ENCODE measurements at regions not wholly inside any gene's neighbourhood (a gene's known extent, or its start where the extent isn't known, plus 50 kb on each side); places are given as distances from the start of the nearest gene placed in this dataset.

GRCh38 chr19:31528261-31528660 is 179.0 kb upstream of the TSHZ3 start:
- no peaks in the 10 kb centered on the region for H3K9me2 ChIP-seq (ENCODE audit: insufficient read depth, low read length)
- POLR2A ChIA-PET, result no interaction called here
- intact Hi-C loops (cut with micrococcal nuclease; ENCODE audit: unreplicated experiment), result no loop called here

DNA sequence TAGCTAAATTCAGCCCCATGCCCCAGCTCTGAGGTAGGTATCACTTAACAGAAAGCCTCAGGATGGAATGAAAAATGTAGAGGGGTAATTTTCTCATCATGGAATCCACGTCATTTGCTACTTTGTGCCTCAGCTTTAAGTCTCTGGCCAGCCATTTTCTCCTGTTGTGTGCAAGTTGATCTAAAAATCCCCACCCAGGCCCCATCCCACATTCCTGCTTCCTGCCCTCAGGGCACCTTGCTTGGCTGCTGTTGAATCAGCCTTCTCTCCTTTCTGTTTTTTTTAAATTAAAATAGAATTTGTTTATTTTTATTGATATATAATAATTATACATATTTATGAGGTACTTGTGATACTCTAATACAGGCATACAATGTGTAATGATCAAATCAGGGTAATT is 179.9 kb upstream of the TSHZ3 start:
- Histone ChIP-seq H2AFZ (ENCODE audit: low read length) (no peak overlapping the region), H3K79me2 (ENCODE audit: insufficient read depth, low read depth, low read length) (no peaks in the 10 kb centered on the region), H3K4me1 (ENCODE audit: insufficient read depth, low read length, poor library complexity, severe bottlenecking) (no peaks in the 10 kb centered on the region), H3K4me2 (ENCODE audit: low read length) (no peak overlapping the region), H3K27ac (ENCODE audit: low read depth, low read length, poor library complexity, severe bottlenecking) (no peak overlapping the region), H3K9me3 (ENCODE audit: low read length) (peaks cover 8% of the 10 kb centered on the region; the same call in 1 of the 2 replicates), H3K4me3 (ENCODE audit: low read depth, low read length, poor library complexity, severe bottlenecking) (no peak overlapping the region), H4K20me1 (ENCODE audit: insufficient read depth, low read length) (no peaks in the 10 kb centered on the region), H3K9me2 (ENCODE audit: insufficient read depth, low read length) (no peaks in the 10 kb centered on the region), H3K36me3 (ENCODE audit: insufficient read depth, low read length) (no peaks in the 10 kb centered on the region)
- DNase-seq (ENCODE audit: low spot score), result no peak
- TF ChIP-seq CTCF (conservative IDR thresholded peaks at IDR 0.05; ENCODE audit: low read length) (no peak), EZH2phosphoT487 (IDR thresholded peaks at IDR 0.05; ENCODE audit: borderline replicate concordance, low read depth, low read length) (no peak)
- POLR2A ChIA-PET, result no interaction called here
- CTCF ChIA-PET (ENCODE audit: unreplicated experiment), result no interaction called here
- no TSS peak for BruUV-seq (replicated peaks)
- intact Hi-C loops (cut with micrococcal nuclease; ENCODE audit: unreplicated experiment), result no loop called here

More at GRCh38 chr19:31528261-31528660, 179.0 kb upstream of the TSHZ3 start:
- no peak for DNase-seq (ENCODE audit: low spot score)
- Histone ChIP-seq H3K9me3 (ENCODE audit: low read length) (peaks cover 8% of the 10 kb centered on the region; the same call in 1 of the 2 replicates), H3K27ac (ENCODE audit: low read depth, low read length, poor library complexity, severe bottlenecking) (no peak overlapping the region), H4K20me1 (ENCODE audit: insufficient read depth, low read length) (no peaks in the 10 kb centered on the region), H3K4me2 (ENCODE audit: low read length) (no peak overlapping the region), H3K4me3 (ENCODE audit: low read depth, low read length, poor library complexity, severe bottlenecking) (no peak overlapping the region), H3K36me3 (ENCODE audit: insufficient read depth, low read length) (no peaks in the 10 kb centered on the region), H3K4me1 (ENCODE audit: insufficient read depth, low read length, poor library complexity, severe bottlenecking) (no peaks in the 10 kb centered on the region), H3K79me2 (ENCODE audit: insufficient read depth, low read depth, low read length) (no peaks in the 10 kb centered on the region), H2AFZ (ENCODE audit: low read length) (no peak overlapping the region)
- CTCF ChIA-PET (ENCODE audit: unreplicated experiment), result interaction anchor here (0.6 kb wide), 1 partner anchor 1223 kb away, joined by 3 read pairs; no protein-coding TSS in a partner anchor
- TF ChIP-seq CTCF (conservative IDR thresholded peaks at IDR 0.05; ENCODE audit: low read length) (no peak), EZH2phosphoT487 (IDR thresholded peaks at IDR 0.05; ENCODE audit: borderline replicate concordance, low read depth, low read length) (no peak)
- BruUV-seq (replicated peaks), result no TSS peak

GRCh38 chr19:31530781-31531180 is 181.5 kb upstream of the TSHZ3 start:
- no peak for TF ChIP-seq CTCF (conservative IDR thresholded peaks at IDR 0.05; ENCODE audit: low read length)
- TF ChIP-seq EZH2phosphoT487 (IDR thresholded peaks at IDR 0.05; ENCODE audit: borderline replicate concordance, low read depth, low read length), result no peak
- ChIA-PET CTCF (ENCODE audit: unreplicated experiment) (no interaction called here), POLR2A (no interaction called here)
- DNase-seq (ENCODE audit: low spot score), result no peak
- intact Hi-C loops (cut with micrococcal nuclease; ENCODE audit: unreplicated experiment), result no loop called here
- Histone ChIP-seq H3K79me2 (ENCODE audit: insufficient read depth, low read depth, low read length) (no peaks in the 10 kb centered on the region), H3K36me3 (ENCODE audit: insufficient read depth, low read length) (no peaks in the 10 kb centered on the region), H3K9me2 (ENCODE audit: insufficient read depth, low read length) (no peaks in the 10 kb centered on the region), H3K4me2 (ENCODE audit: low read length) (no peak overlapping the region), H3K9me3 (ENCODE audit: low read length) (peaks cover 5% of the 10 kb centered on the region; the same call in 1 of the 2 replicates), H2AFZ (ENCODE audit: low read length) (no peak overlapping the region), H3K4me1 (ENCODE audit: insufficient read depth, low read length, poor library complexity, severe bottlenecking) (no peaks in the 10 kb centered on the region), H4K20me1 (ENCODE audit: insufficient read depth, low read length) (no peaks in the 10 kb centered on the region), H3K4me3 (ENCODE audit: low read depth, low read length, poor library complexity, severe bottlenecking) (no peak overlapping the region), H3K27ac (ENCODE audit: low read depth, low read length, poor library complexity, severe bottlenecking) (no peak overlapping the region)
- no TSS peak for BruUV-seq (replicated peaks)
